ENCODE measurements at regions not wholly inside any gene's neighbourhood (a gene's known extent, or its start where the extent isn't known, plus 50 kb on each side); places are given as distances from the start of the nearest gene placed in this dataset.

- no peak for TF ChIP-seq BHLHE40 (IDR thresholded peaks at IDR 0.05; ENCODE audit: borderline replicate concordance)
- TF ChIP-seq L3MBTL2 (conservative IDR thresholded peaks at IDR 0.05), result no peak
- TF ChIP-seq SUZ12 (IDR thresholded peaks at IDR 0.05), result no peak
- peak; percentile 88 for TF ChIP-seq PKNOX1 (IDR thresholded peaks at IDR 0.05)
- TF ChIP-seq NFRKB (IDR thresholded peaks at IDR 0.05), result no peak
- no peak for TF ChIP-seq SP1 (IDR thresholded peaks at IDR 0.05)
- no peak for TF ChIP-seq FOXM1 (IDR thresholded peaks at IDR 0.05; ENCODE audit: borderline replicate concordance)
- no peak for TF ChIP-seq LEF1 (IDR thresholded peaks at IDR 0.05; ENCODE audit: borderline replicate concordance)
- no peak for TF ChIP-seq FOXA1 (IDR thresholded peaks at IDR 0.05)
- no peak for TF ChIP-seq ZNF384 (IDR thresholded peaks at IDR 0.05)
- TF ChIP-seq TARDBP (IDR thresholded peaks at IDR 0.05), result no peak
- TF ChIP-seq CTBP1 (IDR thresholded peaks at IDR 0.05; ENCODE audit: borderline replicate concordance), result peak; percentile 61; the same call in 1 of the 2 replicates
- no peak for TF ChIP-seq ELF4 (IDR thresholded peaks at IDR 0.05)
- no peak for TF ChIP-seq HDGF (IDR thresholded peaks at IDR 0.05; ENCODE audit: borderline replicate concordance)
Measured at GRCh38 chr4:123096038-123096437, 173.6 kb upstream of the NUDT6 start.

Measured in HEK293T (cell line).